ENCODE measurements at regions not wholly inside any gene's neighbourhood (a gene's known extent, or its start where the extent isn't known, plus 50 kb on each side); places are given as distances from the start of the nearest gene placed in this dataset.

- no peak for DNase-seq
These were observed 461.7 kb upstream of the TENM4 start for GRCh38 chr11:79902493-79902892.

- peak; percentile 29 for DNase-seq
These were observed 457.1 kb upstream of the TENM4 start for GRCh38 chr11:79897896-79898295.

GRCh38 chr11:79896258-79896657 is 455.4 kb upstream of the TENM4 start:
- DNase-seq: no peak

- no peak for DNase-seq
These were observed 453.3 kb upstream of the TENM4 start for GRCh38 chr11:79894111-79894510.

- DNase-seq: no peak
These were observed 449.4 kb upstream of the TENM4 start for GRCh38 chr11:79890272-79890671.

GRCh38 chr11:79864882-79865281 is 424.1 kb upstream of the TENM4 start:
- DNase-seq: peak; percentile 84

GRCh38 chr11:79860336-79860735 is 419.5 kb upstream of the TENM4 start:
- no peak for DNase-seq

GRCh38 chr11:79857377-79858214 is 416.8 kb upstream of the TENM4 start:
- DNase-seq: peak; percentile 61

GRCh38 chr11:79852176-79852575 is 411.3 kb upstream of the TENM4 start:
- DNase-seq: no peak

- DNase-seq: no peak
These were observed 404.3 kb upstream of the TENM4 start for GRCh38 chr11:79845002-79845709.

DNA sequence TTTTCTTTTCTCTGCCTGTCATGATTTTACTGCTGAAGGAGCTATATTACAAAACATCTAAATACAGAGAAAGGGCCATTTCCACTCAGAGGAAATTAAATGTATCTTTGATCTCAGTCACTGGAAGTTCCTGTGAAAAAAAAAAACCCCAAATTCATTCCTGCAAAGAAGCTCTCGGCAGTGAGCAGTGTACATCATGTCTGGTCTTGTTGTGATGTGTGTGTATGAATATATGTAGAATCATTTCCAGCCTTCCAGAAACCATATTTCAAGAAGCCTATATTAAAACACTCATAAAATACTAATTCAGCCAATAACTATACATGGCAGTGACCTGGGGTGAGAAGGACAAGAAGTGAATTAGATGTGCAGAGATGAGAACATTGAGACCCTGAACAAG is 393.2 kb upstream of the TENM4 start:
- DNase-seq: peak; percentile 9

GRCh38 chr11:79830446-79830845 is 389.6 kb upstream of the TENM4 start:
- DNase-seq: no peak

- DNase-seq: no peak
These were observed 389.1 kb upstream of the TENM4 start for GRCh38 chr11:79829891-79830290.

GRCh38 chr11:79822766-79823165 is 381.9 kb upstream of the TENM4 start:
- no peak for DNase-seq

- no peak for DNase-seq
These were observed 372.7 kb upstream of the TENM4 start for GRCh38 chr11:79813551-79813950.

- no peak for DNase-seq
These were observed 368.7 kb upstream of the TENM4 start for GRCh38 chr11:79809487-79809886.

- no peak for DNase-seq
These were observed 366.7 kb upstream of the TENM4 start for GRCh38 chr11:79807506-79807905.

DNA sequence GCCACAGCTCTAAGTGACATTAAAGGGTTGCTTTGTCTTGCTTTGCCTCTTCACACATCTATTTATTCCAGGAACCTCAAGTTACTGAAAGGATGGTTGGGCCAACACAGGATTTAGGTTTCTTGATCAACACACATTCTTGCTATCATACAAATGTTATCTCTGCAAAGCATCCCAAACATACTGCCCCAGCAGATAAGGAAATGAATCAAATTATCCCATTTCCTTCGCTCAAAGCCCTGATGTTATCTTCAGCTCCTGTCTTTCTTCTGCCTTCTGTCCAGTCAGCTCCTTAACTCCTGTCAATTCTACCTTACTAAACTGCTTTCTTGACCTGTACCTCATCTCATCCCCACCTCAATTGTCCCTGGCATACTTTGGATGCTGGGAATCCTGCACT is 355.9 kb upstream of the TENM4 start:
- no peak for DNase-seq

GRCh38 chr11:79794484-79795393 is 353.9 kb upstream of the TENM4 start:
- no peak for DNase-seq

DNA sequence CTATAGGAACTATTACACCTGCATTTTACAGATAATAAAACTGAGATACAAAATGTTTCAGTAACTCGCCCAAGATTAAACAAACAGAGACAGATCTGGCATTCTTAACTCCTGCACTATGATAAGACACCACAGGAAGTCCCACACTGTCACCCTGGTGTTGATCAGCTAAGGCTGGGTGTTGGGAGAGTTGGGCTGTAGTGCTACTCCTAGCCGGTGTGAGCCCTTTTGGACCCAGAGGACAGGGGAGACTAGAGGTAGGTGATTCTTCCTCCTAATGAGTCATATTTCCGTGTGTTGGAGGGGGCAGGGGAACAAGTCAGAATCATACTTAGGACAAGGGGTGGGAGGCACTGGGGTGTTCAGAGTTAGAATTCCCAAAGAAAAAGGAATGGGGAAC is 353.2 kb upstream of the TENM4 start:
- DNase-seq: no peak

DNA sequence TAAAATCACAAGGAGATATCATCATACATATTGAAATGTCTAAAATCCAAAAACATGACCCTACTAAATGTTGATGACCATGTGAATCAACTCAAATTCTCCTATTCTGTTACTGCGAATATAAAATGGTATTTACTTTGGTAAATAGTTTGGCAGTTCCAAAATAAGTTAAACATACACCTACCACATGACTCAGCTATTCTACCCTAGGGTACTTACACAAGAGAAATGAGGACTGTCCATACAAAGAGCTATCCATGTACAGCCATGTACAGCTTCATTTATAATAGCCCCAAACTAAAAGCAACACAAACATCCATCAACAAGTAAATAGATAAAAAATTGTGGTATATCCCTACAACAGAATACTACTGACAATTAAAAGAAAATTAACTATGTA is 346.1 kb upstream of the TENM4 start:
- no peak for DNase-seq

DNA sequence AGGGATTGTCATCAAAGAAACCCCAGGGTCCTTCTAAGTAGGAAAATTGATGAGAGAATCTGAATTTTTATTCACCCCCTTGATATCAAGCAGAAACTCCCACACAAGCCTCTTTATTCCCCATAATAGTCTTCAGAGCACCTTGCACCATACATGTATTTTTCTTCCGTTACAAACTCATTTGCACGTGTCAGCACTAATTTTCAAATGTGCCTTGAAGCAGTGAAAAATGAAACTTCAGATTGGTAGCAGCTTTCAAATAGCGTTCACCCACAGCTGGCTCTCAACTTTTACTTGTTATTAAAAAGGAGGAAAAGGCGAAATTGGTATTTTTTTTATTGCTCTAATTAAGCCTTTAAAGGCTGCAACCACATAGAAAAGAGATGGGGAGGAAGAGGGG is 343.0 kb upstream of the TENM4 start:
- DNase-seq: no peak

GRCh38 chr11:79768343-79768742 is 327.5 kb upstream of the TENM4 start:
- DNase-seq: no peak

Measured in NCI-H526 treated with DMSO at 0.1 percent for 48 hours (cell line).